Colonic mucosa (tissue), 4 donors: ENCODE measurements at regions not wholly inside any gene's neighbourhood (a gene's known extent, or its start where the extent isn't known, plus 50 kb on each side); places are given as distances from the start of the nearest gene placed in this dataset.
"Not testable (repeated sequence)": the region's sequence is repeated elsewhere in the genome, so short reads cannot be mapped to it uniquely, and the experiment has no call there.

Experiments
- DNase-seq: peaks from one replicate; pipeline ENCODE4 v3.0.0-alpha.2; 2020
- H3K27ac ChIP-seq: fragments of 200-600 bp; one replicate; pipeline ENCODE4 v1.8.0; 2021
- H3K27me3 ChIP-seq: fragments of 200-600 bp; one replicate; pipeline ENCODE4 v1.8.0; 2021
- H3K36me3 ChIP-seq: fragments of 200-600 bp; one replicate; pipeline ENCODE4 v1.8.0; 2021
- H3K4me1 ChIP-seq: fragments of 200-600 bp; one replicate; pipeline ENCODE4 v1.8.0; 2021; ENCODE audit warnings: mild to moderate bottlenecking
- H3K4me3 ChIP-seq: fragments of 200-600 bp; one replicate; pipeline ENCODE4 v1.8.0; 2021
- H3K9ac ChIP-seq, 2 donors: one replicate each; pipeline ENCODE4 v1.7.0; 2013; ENCODE audit warnings: control low read depth in 2 of 2, low read depth in 2 of 2, low read length in 2 of 2
- H3K9me3 ChIP-seq: fragments of 200-600 bp; one replicate; pipeline ENCODE4 v1.8.0; 2021
- intact Hi-C: fragments of 100-400 bp; cut with DNase I; formaldehyde crosslinking; loops from one replicate; pipeline ENCODE4 v1.14.1; 2022
- TF ChIP-seq, protein P1 (sequence below): fragments of 200-600 bp; IDR thresholded peaks from one replicate; pipeline ENCODE4 v1.8.0; 2022; ENCODE audit warnings: antibody characterized with exemption, mild to moderate bottlenecking
- donor health status: healthy.
- donor health status: DM: no; HTN: no; CAD: no.
- donor health status: DM: no; HTN: no; CAD: no.

- TF ChIP-seq, protein P1, sequence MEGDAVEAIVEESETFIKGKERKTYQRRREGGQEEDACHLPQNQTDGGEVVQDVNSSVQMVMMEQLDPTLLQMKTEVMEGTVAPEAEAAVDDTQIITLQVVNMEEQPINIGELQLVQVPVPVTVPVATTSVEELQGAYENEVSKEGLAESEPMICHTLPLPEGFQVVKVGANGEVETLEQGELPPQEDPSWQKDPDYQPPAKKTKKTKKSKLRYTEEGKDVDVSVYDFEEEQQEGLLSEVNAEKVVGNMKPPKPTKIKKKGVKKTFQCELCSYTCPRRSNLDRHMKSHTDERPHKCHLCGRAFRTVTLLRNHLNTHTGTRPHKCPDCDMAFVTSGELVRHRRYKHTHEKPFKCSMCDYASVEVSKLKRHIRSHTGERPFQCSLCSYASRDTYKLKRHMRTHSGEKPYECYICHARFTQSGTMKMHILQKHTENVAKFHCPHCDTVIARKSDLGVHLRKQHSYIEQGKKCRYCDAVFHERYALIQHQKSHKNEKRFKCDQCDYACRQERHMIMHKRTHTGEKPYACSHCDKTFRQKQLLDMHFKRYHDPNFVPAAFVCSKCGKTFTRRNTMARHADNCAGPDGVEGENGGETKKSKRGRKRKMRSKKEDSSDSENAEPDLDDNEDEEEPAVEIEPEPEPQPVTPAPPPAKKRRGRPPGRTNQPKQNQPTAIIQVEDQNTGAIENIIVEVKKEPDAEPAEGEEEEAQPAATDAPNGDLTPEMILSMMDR = no peak
- H3K27ac ChIP-seq = no peak overlapping the region
These were observed 116.6 kb upstream of the IVNS1ABP start for GRCh38 chr1:185433667-185434066.

DNA sequence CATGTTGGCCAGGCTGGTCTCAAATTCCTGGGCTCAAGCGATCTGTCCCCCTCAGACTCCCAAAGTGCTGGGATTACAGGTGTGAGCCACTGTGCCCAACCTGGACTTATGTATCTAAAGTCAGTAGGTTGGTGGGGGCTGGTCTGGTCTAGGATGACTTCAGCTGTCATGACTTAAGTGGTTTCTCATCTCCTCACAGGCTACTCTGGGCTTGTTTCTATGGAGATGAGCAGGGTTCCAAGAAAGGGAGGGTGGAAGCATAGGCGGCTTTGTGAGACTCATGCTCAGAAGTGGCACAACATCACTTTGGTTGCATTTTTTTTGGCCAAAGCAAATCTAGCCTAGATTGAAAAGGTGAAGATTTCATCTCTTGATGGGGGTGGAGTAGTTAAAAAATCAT is 115.9 kb upstream of the IVNS1ABP start:
- no peak for DNase-seq
- Histone ChIP-seq H3K27ac (no peak overlapping the region), H3K4me1 (no peaks in the 10 kb centered on the region), H3K27me3 (no peaks in the 10 kb centered on the region), H3K9ac (no peak overlapping the region), H3K36me3 (no peaks in the 10 kb centered on the region), H3K9me3 (no peaks in the 10 kb centered on the region), H3K4me3 (no peak overlapping the region)
- TF ChIP-seq, protein P1 = no peak
- intact Hi-C loops = no loop called here

More at GRCh38 chr1:185433667-185434066, 116.6 kb upstream of the IVNS1ABP start:
- Histone ChIP-seq H3K4me3 (no peak overlapping the region), H3K9ac (no peak overlapping the region), H3K9me3 (no peaks in the 10 kb centered on the region), H3K4me1 (no peaks in the 10 kb centered on the region), H3K36me3 (no peaks in the 10 kb centered on the region), H3K27me3 (no peaks in the 10 kb centered on the region)
- no peak for DNase-seq
- intact Hi-C loops = no loop called here

DNA sequence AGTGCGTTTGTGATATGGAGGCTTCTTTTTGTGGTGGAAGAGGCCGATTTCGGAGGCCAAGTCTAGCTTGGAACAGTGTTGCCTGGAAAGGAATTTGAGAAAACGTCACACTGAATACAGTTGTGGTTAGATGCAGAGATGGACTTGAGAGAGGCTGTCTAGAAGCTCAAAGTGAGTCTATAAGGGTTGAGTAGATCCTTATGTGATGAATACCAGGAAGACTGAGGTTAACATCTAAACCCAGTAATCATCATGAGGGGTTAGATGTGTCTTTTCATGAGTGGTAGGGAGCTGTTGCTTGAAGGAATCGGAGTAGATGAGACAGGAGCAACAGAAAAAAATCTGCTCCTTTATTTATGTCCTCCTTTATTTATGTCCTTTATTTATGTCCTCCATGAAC is 114.6 kb upstream of the IVNS1ABP start:
- TF ChIP-seq, protein P1 = no peak
- Histone ChIP-seq H3K9ac (no peak overlapping the region), H3K4me3 (no peak overlapping the region), H3K4me1 (no peaks in the 10 kb centered on the region), H3K9me3 (no peaks in the 10 kb centered on the region), H3K27ac (no peak overlapping the region), H3K36me3 (no peaks in the 10 kb centered on the region), H3K27me3 (no peaks in the 10 kb centered on the region)
- intact Hi-C loops = no loop called here
- DNase-seq = no peak

GRCh38 chr1:185429668-185430067 is 112.6 kb upstream of the IVNS1ABP start:
- H3K36me3 ChIP-seq, H3K9ac ChIP-seq, intact Hi-C loops, H3K9me3 ChIP-seq, H3K27ac ChIP-seq, DNase-seq, H3K27me3 ChIP-seq, H3K4me1 ChIP-seq, H3K4me3 ChIP-seq: not testable (repeated sequence)

DNA sequence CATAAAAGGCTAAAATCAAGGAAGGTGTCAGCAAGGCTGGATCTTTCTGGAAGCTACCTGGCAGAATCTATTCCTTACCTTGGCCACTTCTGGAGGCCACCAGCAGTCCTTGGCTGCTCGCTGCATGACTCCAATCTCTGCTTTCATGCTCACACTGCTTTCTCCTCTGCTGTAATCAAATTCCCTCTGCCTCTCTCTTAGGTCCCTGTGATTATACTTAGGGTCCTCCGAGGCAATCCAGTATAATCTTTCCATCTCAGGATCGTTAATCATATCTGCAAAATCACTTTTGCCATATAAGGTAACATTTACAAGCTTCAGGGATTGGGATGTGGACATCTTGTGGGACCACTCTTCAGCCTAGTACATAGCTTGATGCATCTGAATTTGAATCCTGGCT is 110.7 kb upstream of the IVNS1ABP start:
- H3K4me3 ChIP-seq = no peak overlapping the region
- intact Hi-C loops = no loop called here
- no peak for DNase-seq
- no peak overlapping the region for H3K27ac ChIP-seq
- H3K9me3 ChIP-seq = no peaks in the 10 kb centered on the region
- no peak overlapping the region for H3K9ac ChIP-seq
- H3K36me3 ChIP-seq = no peaks in the 10 kb centered on the region
- H3K27me3 ChIP-seq = no peaks in the 10 kb centered on the region
- TF ChIP-seq, protein P1 = no peak
- no peaks in the 10 kb centered on the region for H3K4me1 ChIP-seq

DNA sequence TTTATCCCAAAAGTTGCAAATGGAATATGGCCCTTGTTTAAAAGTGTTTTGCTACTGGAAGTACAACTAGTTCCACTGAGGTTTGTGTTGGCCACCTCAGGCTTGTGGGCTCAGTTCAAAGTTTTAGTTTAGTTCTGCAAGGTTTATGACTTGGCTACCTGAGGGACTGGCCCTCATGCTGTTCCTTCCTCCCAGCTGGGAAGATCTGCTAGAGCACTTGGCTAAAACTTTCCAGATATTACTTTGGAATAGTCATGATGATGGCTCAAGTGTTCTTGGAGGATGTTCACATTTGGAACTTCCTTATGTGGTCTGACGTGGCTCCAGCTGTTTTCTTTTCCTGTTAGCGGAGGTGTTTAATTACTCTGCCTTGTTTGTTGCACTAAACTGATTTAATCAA is 110.2 kb upstream of the IVNS1ABP start:
- H3K27me3 ChIP-seq = no peaks in the 10 kb centered on the region
- H3K27ac ChIP-seq = no peak overlapping the region
- intact Hi-C loops = no loop called here
- no peak overlapping the region for H3K9ac ChIP-seq
- no peaks in the 10 kb centered on the region for H3K36me3 ChIP-seq
- H3K4me3 ChIP-seq = no peak overlapping the region
- no peaks in the 10 kb centered on the region for H3K4me1 ChIP-seq
- TF ChIP-seq, protein P1 = no peak
- no peaks in the 10 kb centered on the region for H3K9me3 ChIP-seq
- DNase-seq = no peak
